ENCODE measurements at regions not wholly inside any gene's neighbourhood (a gene's known extent, or its start where the extent isn't known, plus 50 kb on each side); places are given as distances from the start of the nearest gene placed in this dataset.
"Not testable (repeated sequence)": the region's sequence is repeated elsewhere in the genome, so short reads cannot be mapped to it uniquely, and the experiment has no call there.

GRCh38 chr1:58836408-58836807, 52.6 kb upstream of the JUN start:
- no peak for DNase-seq (ENCODE audit: low spot score)
- in situ Hi-C loops (cut with HindIII; ENCODE audit: low sequenced_read_pairs): no loop called here

GRCh38 chr1:58837886-58838285, 54.0 kb upstream of the JUN start:
- in situ Hi-C loops (cut with HindIII; ENCODE audit: low sequenced_read_pairs): no loop called here

GRCh38 chr1:58839147-58839795, 55.4 kb upstream of the JUN start:
- DNase-seq (ENCODE audit: low spot score): no peak
- in situ Hi-C loops (cut with HindIII; ENCODE audit: low sequenced_read_pairs): no loop called here

More at GRCh38 chr1:58837886-58838285, 54.0 kb upstream of the JUN start:
- peak; percentile 80 for DNase-seq (ENCODE audit: low spot score)

GRCh38 chr1:58839846-58840835, 56.3 kb upstream of the JUN start:
- in situ Hi-C loops (cut with HindIII; ENCODE audit: low sequenced_read_pairs): no loop called here
- no peak for DNase-seq (ENCODE audit: low spot score)

- DNase-seq (ENCODE audit: low spot score): no peak
Observed at GRCh38 chr1:58841455-58841854, 57.6 kb upstream of the JUN start.

GRCh38 chr1:58842941-58843340, 59.1 kb upstream of the JUN start:
- DNase-seq (ENCODE audit: low spot score): no peak
- in situ Hi-C loops (cut with HindIII; ENCODE audit: low sequenced_read_pairs): no loop called here

More at GRCh38 chr1:58841455-58841854, 57.6 kb upstream of the JUN start:
- in situ Hi-C loops (cut with HindIII; ENCODE audit: low sequenced_read_pairs): no loop called here

- in situ Hi-C loops (cut with HindIII; ENCODE audit: low sequenced_read_pairs): no loop called here
- no peak for DNase-seq (ENCODE audit: low spot score)
Observed at GRCh38 chr1:58844176-58844575, 60.3 kb upstream of the JUN start.

GRCh38 chr1:58845942-58846341, 62.1 kb upstream of the JUN start:
- in situ Hi-C loops (cut with HindIII; ENCODE audit: low sequenced_read_pairs): no loop called here

GRCh38 chr1:58848818-58849411, 65.1 kb upstream of the JUN start:
- DNase-seq (ENCODE audit: low spot score): peak; percentile 82
- in situ Hi-C loops (cut with HindIII; ENCODE audit: low sequenced_read_pairs): no loop called here

More at GRCh38 chr1:58845942-58846341, 62.1 kb upstream of the JUN start:
- DNase-seq (ENCODE audit: low spot score): no peak

GRCh38 chr1:58849551-58849950, 65.7 kb upstream of the JUN start:
- peak; percentile 65 for DNase-seq (ENCODE audit: low spot score)
- in situ Hi-C loops (cut with HindIII; ENCODE audit: low sequenced_read_pairs): no loop called here

GRCh38 chr1:58850636-58851035, 66.8 kb upstream of the JUN start:
- in situ Hi-C loops (cut with HindIII; ENCODE audit: low sequenced_read_pairs): no loop called here

GRCh38 chr1:58852731-58853485, 69.1 kb upstream of the JUN start:
- no peak for DNase-seq (ENCODE audit: low spot score)
- in situ Hi-C loops (cut with HindIII; ENCODE audit: low sequenced_read_pairs): no loop called here

More at GRCh38 chr1:58850636-58851035, 66.8 kb upstream of the JUN start:
- no peak for DNase-seq (ENCODE audit: low spot score)

- in situ Hi-C loops (cut with HindIII; ENCODE audit: low sequenced_read_pairs): no loop called here
- no peak for DNase-seq (ENCODE audit: low spot score)
Observed at GRCh38 chr1:58854576-58854975, 70.7 kb upstream of the JUN start.

- in situ Hi-C loops (cut with HindIII; ENCODE audit: low sequenced_read_pairs): no loop called here
- no peak for DNase-seq (ENCODE audit: low spot score)
Observed at GRCh38 chr1:58855274-58856165, 71.7 kb upstream of the JUN start.

- DNase-seq (ENCODE audit: low spot score); in situ Hi-C loops (cut with HindIII; ENCODE audit: low sequenced_read_pairs): not testable (repeated sequence)
Observed at GRCh38 chr1:58856281-58856680, 72.4 kb upstream of the JUN start.

- in situ Hi-C loops (cut with HindIII; ENCODE audit: low sequenced_read_pairs): no loop called here
- no peak for DNase-seq (ENCODE audit: low spot score)
Observed at GRCh38 chr1:58857680-58858673, 74.1 kb upstream of the JUN start.

Measured in G401 (cell line).